ENCODE measurements at regions not wholly inside any gene's neighbourhood (a gene's known extent, or its start where the extent isn't known, plus 50 kb on each side); places are given as distances from the start of the nearest gene placed in this dataset.

GRCh38 chr7:96531331-96531730, 178.3 kb downstream of the SEM1 start:
- no peak overlapping the region for H3K4me3 ChIP-seq (replicated peaks in 1 of 3; ENCODE audit: insufficient read depth in 1 of 3, low read depth in 1 of 3, low read length in 3 of 3)
- TF ChIP-seq JUN (IDR thresholded peaks at IDR 0.05; ENCODE audit: borderline replicate concordance, insufficient read depth, insufficient read length, low read depth) (no peak), MAX (IDR thresholded peaks at IDR 0.05; ENCODE audit: insufficient read depth, insufficient read length) (no peak), FOS (IDR thresholded peaks at IDR 0.05; ENCODE audit: borderline replicate concordance, insufficient read depth, low read length) (no peak), EZH2 (IDR thresholded peaks at IDR 0.05; ENCODE audit: borderline replicate concordance, low read depth, low read length, severe bottlenecking) (no peak), MYC (IDR thresholded peaks at IDR 0.05; ENCODE audit: low read depth, low read length) (no peak), POLR2AphosphoS5 (IDR thresholded peaks at IDR 0.05; ENCODE audit: insufficient read depth, low read depth, low read length) (no peak), POLR2A (IDR thresholded peaks at IDR 0.05; ENCODE audit: low read depth, low read length) (no peak), GATA2 (IDR thresholded peaks at IDR 0.05; ENCODE audit: insufficient read depth, insufficient read length, low read depth, low read length) (no peak), CTCF (IDR thresholded peaks at IDR 0.05; ENCODE audit: extremely low read depth in 1 of 2, insufficient read depth in 1 of 2, low read depth in 1 of 2, low read length in 2 of 2) (no peak)
- DNase-seq (ENCODE audit: low read depth, low spot score) (no peak), FAIRE-seq (no peak)
- H3K9ac ChIP-seq (replicated peaks; ENCODE audit: extremely low read depth, insufficient read depth, low read length), result no peak overlapping the region
- no peaks in the 10 kb centered on the region for H3K9me3 ChIP-seq (replicated peaks; ENCODE audit: control insufficient read depth, insufficient read depth, low read length)
- no peaks in the 10 kb centered on the region for H3K36me3 ChIP-seq (ENCODE audit: control insufficient read depth in 2 of 2, extremely low read depth in 1 of 2, insufficient read depth in 2 of 2, low read length in 2 of 2)
- no peaks in the 10 kb centered on the region for H3K4me1 ChIP-seq (ENCODE audit: control insufficient read depth, extremely low read depth, insufficient read depth, low read length)
- intact Hi-C loops (cut with micrococcal nuclease) (loop anchor here (10.0 kb wide), 2 partner anchors 57 to 457 kb away; no protein-coding TSS in a partner anchor), dilution Hi-C loops (cut with MboI; ENCODE audit: extremely low pct_ligation_motif_present, low sequenced_read_pairs) (no loop called here)
- H4K20me1 ChIP-seq (replicated peaks; ENCODE audit: control insufficient read depth, extremely low read depth, insufficient read depth, low read length), result no peaks in the 10 kb centered on the region
- H3K9me1 ChIP-seq (replicated peaks; ENCODE audit: control insufficient read depth, extremely low read depth, insufficient read depth, low read length), result no peaks in the 10 kb centered on the region
- ChIA-PET POLR2A (no interaction called here), CTCF (no interaction called here)
- peaks cover 0 to 4% of the 10 kb centered on the region in 2 experiments for H3K27me3 ChIP-seq (ENCODE audit: control insufficient read depth in 2 of 2, insufficient read depth in 2 of 2, low read length in 2 of 2)
- no peak overlapping the region for H3K27ac ChIP-seq (ENCODE audit: insufficient read depth, low read depth, low read length)
- no peaks in the 10 kb centered on the region for H3K79me2 ChIP-seq (ENCODE audit: control insufficient read depth, insufficient read depth, low read length)
- H3K4me2 ChIP-seq (ENCODE audit: insufficient read depth, low read length), result no peak overlapping the region
- H2AFZ ChIP-seq (ENCODE audit: low read depth, low read length), result no peak overlapping the region
- BruUV-seq (replicated peaks), result no TSS peak
